HEK293 (cell line): ENCODE measurements at regions not wholly inside any gene's neighbourhood (a gene's known extent, or its start where the extent isn't known, plus 50 kb on each side); places are given as distances from the start of the nearest gene placed in this dataset.

Experiments
- CTCF ChIA-PET: fragments of 350-600 bp; formaldehyde crosslinking; extraction: SDS; loops from one replicate; lab custom pipeline; 2021; ENCODE audit warnings: antibody characterized with exemption; lab: Yijun Ruan, JAX
- POLR2A ChIA-PET: fragments of 300-600 bp; formaldehyde crosslinking; extraction: SDS; loops from one replicate; lab custom pipeline; 2020; ENCODE audit warnings: antibody characterized with exemption, inconsistent platforms; lab: Yijun Ruan, JAX
- H3K27ac ChIP-seq: fragments of 200-500 bp; sonication (Bioruptor generic); 2 replicates; pipeline ENCODE4 v1.5.1; 2014; ENCODE audit warnings: low read depth, low read length, control low read depth, inconsistent platforms; ENCODE audit errors: extremely low read depth
- H3K36me3 ChIP-seq, 2 experiments: fragments of 200-500 bp in 1 of 2; sonication (Bioruptor generic) in 1 of 2; 1 replicate in 1 of 2; 2 replicates in 1 of 2; pipeline ENCODE4 v1.5.1; 2014 to 2017; ENCODE audit warnings: inconsistent platforms in 2 of 2, low read length in 2 of 2; ENCODE audit not compliant: control insufficient read depth in 2 of 2, insufficient read depth in 1 of 2
- H3K4me1 ChIP-seq: fragments of 200-500 bp; sonication (Bioruptor generic); 2 replicates; pipeline ENCODE4 v1.5.1; 2014; ENCODE audit warnings: mild to moderate bottlenecking, low read length, inconsistent platforms; ENCODE audit not compliant: control insufficient read depth, insufficient read depth
- H3K4me3 ChIP-seq: 2 replicates; pipeline ENCODE4 v1.5.1; 2011; ENCODE audit warnings: low read depth, mild to moderate bottlenecking, control low read depth, low read length, moderate library complexity
- H3K9me3 ChIP-seq: fragments of 200-500 bp; sonication (Bioruptor generic); 2 replicates; pipeline ENCODE4 v1.5.1; 2014; ENCODE audit warnings: low read depth, low read length, inconsistent platforms; ENCODE audit not compliant: control insufficient read depth, insufficient read depth
- GLIS1 ChIP-seq: fragments of 450-650 bp; formaldehyde crosslinking; IDR thresholded peaks from 2 replicates; pipeline ENCODE4 v1.5.1; 2016; ENCODE audit warnings: missing biosample characterization, missing genetic modification characterization
- HOXC10 ChIP-seq: sonication (generic); formaldehyde crosslinking; IDR thresholded peaks from 2 replicates; pipeline ENCODE4 v1.8.1; 2023; ENCODE audit warnings: mild to moderate bottlenecking, missing genetic modification reagents
- KLF8 ChIP-seq: fragments of 450-650 bp; formaldehyde crosslinking; IDR thresholded peaks from 2 replicates; pipeline ENCODE4 v1.5.1; 2016; ENCODE audit warnings: missing biosample characterization, missing genetic modification characterization
- OVOL3 ChIP-seq: fragments of 450-650 bp; formaldehyde crosslinking; IDR thresholded peaks from 2 replicates; pipeline ENCODE4 v1.5.1; 2016; ENCODE audit warnings: missing biosample characterization, missing genetic modification characterization
- ZNF112 ChIP-seq: fragments of 450-650 bp; formaldehyde crosslinking; IDR thresholded peaks from 2 replicates; pipeline ENCODE4 v1.5.0; 2017; ENCODE audit warnings: missing biosample characterization, missing genetic modification characterization
- ZNF174 ChIP-seq: fragments of 450-650 bp; formaldehyde crosslinking; IDR thresholded peaks from 2 replicates; pipeline ENCODE4 v1.5.0; 2017; ENCODE audit warnings: missing biosample characterization, mild to moderate bottlenecking, missing genetic modification characterization
- ZNF18 ChIP-seq: fragments of 450-650 bp; formaldehyde crosslinking; IDR thresholded peaks from 2 replicates; pipeline ENCODE4 v1.5.1; 2016; ENCODE audit warnings: missing biosample characterization, missing genetic modification characterization
- ZNF19 ChIP-seq: fragments of 450-650 bp; formaldehyde crosslinking; IDR thresholded peaks from 2 replicates; pipeline ENCODE4; 2016; ENCODE audit warnings: missing biosample characterization, missing genetic modification characterization, low read depth
- ZNF211 ChIP-seq: fragments of 450-650 bp; formaldehyde crosslinking; IDR thresholded peaks from 2 replicates; pipeline ENCODE4 v1.5.1; 2016; ENCODE audit warnings: low read depth, missing biosample characterization, missing genetic modification characterization
- ZNF221 ChIP-seq: fragments of 450-650 bp; formaldehyde crosslinking; IDR thresholded peaks from 2 replicates; pipeline ENCODE4 v1.5.1; 2017; ENCODE audit warnings: missing biosample characterization, missing genetic modification characterization, borderline replicate concordance
- ZNF266 ChIP-seq: fragments of 450-650 bp; formaldehyde crosslinking; IDR thresholded peaks from 2 replicates; pipeline ENCODE4 v1.5.1; 2016; ENCODE audit warnings: missing biosample characterization, missing genetic modification characterization, low read depth
- ZNF341 ChIP-seq: fragments of 450-650 bp; formaldehyde crosslinking; IDR thresholded peaks from 2 replicates; pipeline ENCODE4; 2016; ENCODE audit warnings: low read depth, missing biosample characterization, missing genetic modification characterization
- ZNF37A ChIP-seq: fragments of 450-650 bp; IDR thresholded peaks from 2 replicates; pipeline ENCODE4 v1.5.1; 2018; ENCODE audit warnings: missing biosample characterization, missing genetic modification characterization
- ZNF404 ChIP-seq: fragments of 450-650 bp; formaldehyde crosslinking; IDR thresholded peaks from 2 replicates; pipeline ENCODE4 v1.5.1; 2017; ENCODE audit warnings: missing biosample characterization, missing genetic modification characterization
- ZNF473 ChIP-seq: fragments of 450-650 bp; formaldehyde crosslinking; IDR thresholded peaks from 2 replicates; pipeline ENCODE4 v1.5.1; 2017; ENCODE audit warnings: missing biosample characterization, missing genetic modification characterization
- ZNF48 ChIP-seq: fragments of 450-650 bp; formaldehyde crosslinking; IDR thresholded peaks from 2 replicates; pipeline ENCODE4 v1.5.1; 2016; ENCODE audit warnings: missing biosample characterization, missing genetic modification characterization
- ZNF529 ChIP-seq: fragments of 450-650 bp; formaldehyde crosslinking; IDR thresholded peaks from 2 replicates; pipeline ENCODE4 v1.5.1; 2017; ENCODE audit warnings: missing genetic modification characterization, missing biosample characterization; ENCODE audit not compliant: insufficient replicate concordance
- ZNF548 ChIP-seq: fragments of 450-650 bp; formaldehyde crosslinking; IDR thresholded peaks from 2 replicates; pipeline ENCODE4 v1.5.1; 2016; ENCODE audit warnings: missing biosample characterization, missing genetic modification characterization
- ZNF654 ChIP-seq: fragments of 450-650 bp; formaldehyde crosslinking; IDR thresholded peaks from 2 replicates; pipeline ENCODE4 v1.5.1; 2016; ENCODE audit warnings: low read depth, missing biosample characterization, missing genetic modification characterization
- ZNF660 ChIP-seq: fragments of 450-650 bp; IDR thresholded peaks from 2 replicates; pipeline ENCODE4 v1.5.1; 2018; ENCODE audit warnings: missing biosample characterization, mild to moderate bottlenecking, missing genetic modification characterization
- ZNF664 ChIP-seq: fragments of 450-650 bp; formaldehyde crosslinking; IDR thresholded peaks from 2 replicates; pipeline ENCODE4 v1.5.1; 2016; ENCODE audit warnings: missing biosample characterization, missing genetic modification characterization
- ZNF747 ChIP-seq: fragments of 450-650 bp; formaldehyde crosslinking; IDR thresholded peaks from 2 replicates; pipeline ENCODE4 v1.5.1; 2016; ENCODE audit warnings: missing biosample characterization, missing genetic modification characterization
- TF ChIP-seq, protein P1 (sequence below): fragments of 450-650 bp; formaldehyde crosslinking; IDR thresholded peaks from 2 replicates; pipeline ENCODE4 v1.5.1; 2016; ENCODE audit warnings: missing biosample characterization, missing genetic modification characterization
- TF ChIP-seq, protein P2 (sequence below): fragments of 450-650 bp; formaldehyde crosslinking; IDR thresholded peaks from 2 replicates; pipeline ENCODE4 v1.5.1; 2016; ENCODE audit warnings: missing biosample characterization, missing genetic modification characterization
- TF ChIP-seq, protein P3 (sequence below): fragments of 450-650 bp; formaldehyde crosslinking; IDR thresholded peaks from 2 replicates; pipeline ENCODE4 v1.5.1; 2017; ENCODE audit warnings: missing biosample characterization, missing genetic modification characterization
- TF ChIP-seq, protein P4 (sequence below): fragments of 450-650 bp; formaldehyde crosslinking; IDR thresholded peaks from 2 replicates; pipeline ENCODE4 v1.5.1; 2016; ENCODE audit warnings: missing biosample characterization, missing genetic modification characterization

GRCh38 chr12:98373025-98373554 lies 142.3 kb upstream of the TMPO start:
- no peaks in the 10 kb centered on the region for H3K36me3 ChIP-seq
- H3K4me1 ChIP-seq: no peaks in the 10 kb centered on the region
- no peak overlapping the region for H3K4me3 ChIP-seq
- H3K9me3 ChIP-seq: no peaks in the 10 kb centered on the region
- ChIA-PET CTCF (interaction anchor here (0.6 kb wide), 1 partner anchor 481 kb away, joined by 3 read pairs; no protein-coding TSS in a partner anchor), POLR2A (no interaction called here)
- TF ChIP-seq ZNF37A (tag by site-specific recombination) (no peak), ZNF660 (0 out of 2 replicates have a peak, but pooled peaks have one; percentile 10), ZNF654 (tag by site-specific recombination) (peak; percentile 90), ZNF19 (tag by site-specific recombination) (no peak), ZNF548 (no peak), ZNF48 (tag by site-specific recombination) (no peak), ZNF747 (tag by site-specific recombination) (no peak)
- TF ChIP-seq, protein P1, sequence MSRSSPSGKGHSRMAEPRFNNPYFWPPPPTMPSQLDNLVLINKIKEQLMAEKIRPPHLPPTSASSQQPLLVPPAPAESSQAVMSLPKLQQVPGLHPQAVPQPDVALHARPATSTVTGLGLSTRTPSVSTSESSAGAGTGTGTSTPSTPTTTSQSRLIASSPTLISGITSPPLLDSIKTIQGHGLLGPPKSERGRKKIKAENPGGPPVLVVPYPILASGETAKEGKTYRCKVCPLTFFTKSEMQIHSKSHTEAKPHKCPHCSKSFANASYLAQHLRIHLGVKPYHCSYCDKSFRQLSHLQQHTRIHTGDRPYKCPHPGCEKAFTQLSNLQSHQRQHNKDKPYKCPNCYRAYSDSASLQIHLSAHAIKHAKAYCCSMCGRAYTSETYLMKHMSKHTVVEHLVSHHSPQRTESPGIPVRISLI (tag by site-specific recombination): no peak
- TF ChIP-seq, protein P2, sequence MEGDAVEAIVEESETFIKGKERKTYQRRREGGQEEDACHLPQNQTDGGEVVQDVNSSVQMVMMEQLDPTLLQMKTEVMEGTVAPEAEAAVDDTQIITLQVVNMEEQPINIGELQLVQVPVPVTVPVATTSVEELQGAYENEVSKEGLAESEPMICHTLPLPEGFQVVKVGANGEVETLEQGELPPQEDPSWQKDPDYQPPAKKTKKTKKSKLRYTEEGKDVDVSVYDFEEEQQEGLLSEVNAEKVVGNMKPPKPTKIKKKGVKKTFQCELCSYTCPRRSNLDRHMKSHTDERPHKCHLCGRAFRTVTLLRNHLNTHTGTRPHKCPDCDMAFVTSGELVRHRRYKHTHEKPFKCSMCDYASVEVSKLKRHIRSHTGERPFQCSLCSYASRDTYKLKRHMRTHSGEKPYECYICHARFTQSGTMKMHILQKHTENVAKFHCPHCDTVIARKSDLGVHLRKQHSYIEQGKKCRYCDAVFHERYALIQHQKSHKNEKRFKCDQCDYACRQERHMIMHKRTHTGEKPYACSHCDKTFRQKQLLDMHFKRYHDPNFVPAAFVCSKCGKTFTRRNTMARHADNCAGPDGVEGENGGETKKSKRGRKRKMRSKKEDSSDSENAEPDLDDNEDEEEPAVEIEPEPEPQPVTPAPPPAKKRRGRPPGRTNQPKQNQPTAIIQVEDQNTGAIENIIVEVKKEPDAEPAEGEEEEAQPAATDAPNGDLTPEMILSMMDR (tag by site-specific recombination): peak; percentile 44; the same call in 1 of the 2 replicates
- no peak overlapping the region for H3K27ac ChIP-seq

- Histone ChIP-seq H3K36me3 (no peaks in the 10 kb centered on the region), H3K9me3 (no peaks in the 10 kb centered on the region), H3K27ac (no peak overlapping the region), H3K4me1 (no peaks in the 10 kb centered on the region), H3K4me3 (no peak overlapping the region)
- CTCF ChIA-PET: interaction anchor here (1.1 to 2.6 kb wide), 4 partner anchors 18 to 147 kb away, joined by 3 to 19 read pairs (median 6); no protein-coding TSS in a partner anchor
- TF ChIP-seq, protein P3, sequence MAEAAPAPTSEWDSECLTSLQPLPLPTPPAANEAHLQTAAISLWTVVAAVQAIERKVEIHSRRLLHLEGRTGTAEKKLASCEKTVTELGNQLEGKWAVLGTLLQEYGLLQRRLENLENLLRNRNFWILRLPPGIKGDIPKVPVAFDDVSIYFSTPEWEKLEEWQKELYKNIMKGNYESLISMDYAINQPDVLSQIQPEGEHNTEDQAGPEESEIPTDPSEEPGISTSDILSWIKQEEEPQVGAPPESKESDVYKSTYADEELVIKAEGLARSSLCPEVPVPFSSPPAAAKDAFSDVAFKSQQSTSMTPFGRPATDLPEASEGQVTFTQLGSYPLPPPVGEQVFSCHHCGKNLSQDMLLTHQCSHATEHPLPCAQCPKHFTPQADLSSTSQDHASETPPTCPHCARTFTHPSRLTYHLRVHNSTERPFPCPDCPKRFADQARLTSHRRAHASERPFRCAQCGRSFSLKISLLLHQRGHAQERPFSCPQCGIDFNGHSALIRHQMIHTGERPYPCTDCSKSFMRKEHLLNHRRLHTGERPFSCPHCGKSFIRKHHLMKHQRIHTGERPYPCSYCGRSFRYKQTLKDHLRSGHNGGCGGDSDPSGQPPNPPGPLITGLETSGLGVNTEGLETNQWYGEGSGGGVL (tag by site-specific recombination): no peak
- TF ChIP-seq ZNF341 (no peak), ZNF112 (tag by site-specific recombination) (no peak), ZNF404 (no peak), ZNF266 (tag by site-specific recombination) (no peak), ZNF18 (no peak), GLIS1 (tag by site-specific recombination) (no peak), KLF8 (tag by site-specific recombination) (no peak), HOXC10 (CRISPR knock-in tag) (no peak), ZNF37A (tag by site-specific recombination) (no peak), ZNF211 (tag by site-specific recombination) (no peak), OVOL3 (tag by site-specific recombination) (no peak), ZNF473 (tag by site-specific recombination) (no peak), ZNF664 (tag by site-specific recombination) (no peak), ZNF221 (tag by site-specific recombination) (no peak), ZNF529 (no peak), ZNF174 (tag by site-specific recombination) (no peak)
- TF ChIP-seq, protein P4, sequence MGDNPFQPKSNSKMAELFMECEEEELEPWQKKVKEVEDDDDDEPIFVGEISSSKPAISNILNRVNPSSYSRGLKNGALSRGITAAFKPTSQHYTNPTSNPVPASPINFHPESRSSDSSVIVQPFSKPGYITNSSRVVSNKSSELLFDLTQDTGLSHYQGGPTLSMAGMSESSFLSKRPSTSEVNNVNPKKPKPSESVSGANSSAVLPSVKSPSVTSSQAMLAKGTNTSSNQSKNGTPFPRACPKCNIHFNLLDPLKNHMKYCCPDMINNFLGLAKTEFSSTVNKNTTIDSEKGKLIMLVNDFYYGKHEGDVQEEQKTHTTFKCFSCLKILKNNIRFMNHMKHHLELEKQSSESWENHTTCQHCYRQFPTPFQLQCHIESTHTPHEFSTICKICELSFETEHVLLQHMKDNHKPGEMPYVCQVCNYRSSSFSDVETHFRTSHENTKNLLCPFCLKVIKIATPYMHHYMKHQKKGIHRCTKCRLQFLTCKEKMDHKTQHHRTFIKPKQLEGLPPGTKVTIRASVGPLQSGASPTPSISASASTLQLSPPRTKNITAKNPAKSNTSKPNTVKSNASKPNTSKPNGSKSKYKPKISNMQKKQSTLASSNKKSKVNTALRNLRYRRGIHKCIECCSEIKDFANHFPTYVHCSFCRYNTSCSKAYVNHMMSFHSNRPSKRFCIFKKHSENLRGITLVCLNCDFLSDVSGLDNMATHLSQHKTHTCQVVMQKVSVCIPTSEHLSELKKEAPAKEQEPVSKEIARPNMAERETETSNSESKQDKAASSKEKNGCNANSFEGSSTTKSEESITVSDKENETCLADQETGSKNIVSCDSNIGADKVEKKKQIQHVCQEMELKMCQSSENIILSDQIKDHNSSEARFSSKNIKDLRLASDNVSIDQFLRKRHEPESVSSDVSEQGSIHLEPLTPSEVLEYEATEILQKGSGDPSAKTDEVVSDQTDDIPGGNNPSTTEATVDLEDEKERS (tag by site-specific recombination): no peak
- TF ChIP-seq, all 188 proteins: peak for 0
- POLR2A ChIA-PET: no interaction called here
Observed at GRCh38 chr12:98374007-98374406, 141.4 kb upstream of the TMPO start.
